ENCODE measurements at regions not wholly inside any gene's neighbourhood (a gene's known extent, or its start where the extent isn't known, plus 50 kb on each side); places are given as distances from the start of the nearest gene placed in this dataset.
"Not testable (repeated sequence)": the region's sequence is repeated elsewhere in the genome, so short reads cannot be mapped to it uniquely, and the experiment has no call there.

DNA sequence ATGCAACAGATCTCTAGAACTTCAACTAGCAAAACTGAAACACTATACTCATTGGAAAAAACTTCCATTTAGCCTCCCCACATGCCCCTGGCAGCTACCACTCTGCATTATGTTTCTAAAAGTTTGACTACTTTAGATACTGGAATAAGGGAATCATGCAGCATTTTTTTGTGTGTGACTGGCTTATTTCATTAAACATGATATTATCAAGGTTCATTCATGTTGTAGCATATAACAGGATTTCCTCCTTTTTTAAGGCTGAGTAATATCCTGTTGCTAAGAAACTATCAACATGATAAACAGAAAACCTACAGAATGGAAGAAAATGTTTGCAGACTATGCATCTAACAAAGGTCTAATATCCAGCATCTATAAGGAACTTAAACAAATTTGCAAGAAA is 597.9 kb downstream of the DMRTA1 start:
- POLR2A ChIA-PET, result no interaction called here
- no peak overlapping the region for H3K4me3 Mint-ChIP-seq
- no peaks in the 10 kb centered on the region for H3K4me1 Mint-ChIP-seq (ENCODE audit: low read depth)
- H3K9me3 Mint-ChIP-seq, result peaks cover 23% of the 10 kb centered on the region
- H3K27me3 Mint-ChIP-seq, result no peaks in the 10 kb centered on the region
- H3K36me3 Mint-ChIP-seq, result no peaks in the 10 kb centered on the region
- DNase-seq, result no peak
- H3K27ac Mint-ChIP-seq, result no peak overlapping the region
- intact Hi-C loops (cut with micrococcal nuclease), result no loop called here
- CTCF ChIA-PET, result no interaction called here

DNA sequence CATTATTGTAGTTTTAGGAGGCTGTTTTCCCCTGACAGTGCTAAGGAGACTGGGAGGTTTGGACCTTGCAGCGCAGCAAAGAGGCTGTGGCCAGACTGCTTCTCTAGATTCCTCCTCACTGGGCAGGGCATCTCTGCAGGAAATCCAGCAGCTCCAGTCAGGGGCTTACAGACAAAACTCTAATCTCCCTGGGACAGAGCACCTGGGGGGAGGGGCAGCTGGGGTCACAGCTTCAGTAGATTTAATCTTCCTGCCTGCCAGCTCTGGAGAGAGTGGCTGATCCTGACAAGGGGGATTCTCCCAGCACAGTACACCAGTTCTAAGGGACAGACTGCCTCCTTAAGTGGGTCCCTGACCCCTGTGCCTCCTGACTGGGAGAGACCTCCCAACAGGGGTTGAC is 599.4 kb downstream of the DMRTA1 start:
- CTCF ChIA-PET; H3K36me3 Mint-ChIP-seq; H3K27me3 Mint-ChIP-seq; POLR2A ChIA-PET; H3K27ac Mint-ChIP-seq; intact Hi-C loops (cut with micrococcal nuclease); DNase-seq; H3K4me3 Mint-ChIP-seq; H3K4me1 Mint-ChIP-seq (ENCODE audit: low read depth): not testable (repeated sequence)
- peaks cover 24% of the 10 kb centered on the region for H3K9me3 Mint-ChIP-seq

DNA sequence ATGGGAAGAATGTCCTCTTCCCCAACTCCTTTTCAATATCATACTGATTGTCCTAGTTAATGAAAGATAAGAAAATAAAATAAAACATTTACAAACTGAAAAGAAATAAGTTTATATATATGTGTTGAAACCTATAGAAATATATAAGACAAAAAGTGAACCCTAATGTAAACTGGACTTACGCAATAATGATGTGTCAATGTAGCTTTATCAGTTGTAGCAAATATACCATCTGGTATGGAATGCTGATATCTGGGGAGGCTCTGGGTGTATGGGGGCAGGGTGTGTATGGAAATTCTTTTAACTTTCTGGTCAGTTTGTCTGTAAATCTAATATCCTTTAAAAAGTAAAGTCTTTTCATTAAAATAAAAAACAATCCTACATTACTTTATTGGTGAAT is 603.9 kb downstream of the DMRTA1 start:
- intact Hi-C loops (cut with micrococcal nuclease), result no loop called here
- no peak overlapping the region for H3K27ac Mint-ChIP-seq
- ChIA-PET POLR2A (no interaction called here), CTCF (no interaction called here)
- DNase-seq, result no peak
- peaks cover 14% of the 10 kb centered on the region for H3K9me3 Mint-ChIP-seq
- H3K36me3 Mint-ChIP-seq, result no peaks in the 10 kb centered on the region
- no peaks in the 10 kb centered on the region for H3K27me3 Mint-ChIP-seq
- H3K4me3 Mint-ChIP-seq, result no peak overlapping the region
- H3K4me1 Mint-ChIP-seq (ENCODE audit: low read depth), result no peaks in the 10 kb centered on the region

DNA sequence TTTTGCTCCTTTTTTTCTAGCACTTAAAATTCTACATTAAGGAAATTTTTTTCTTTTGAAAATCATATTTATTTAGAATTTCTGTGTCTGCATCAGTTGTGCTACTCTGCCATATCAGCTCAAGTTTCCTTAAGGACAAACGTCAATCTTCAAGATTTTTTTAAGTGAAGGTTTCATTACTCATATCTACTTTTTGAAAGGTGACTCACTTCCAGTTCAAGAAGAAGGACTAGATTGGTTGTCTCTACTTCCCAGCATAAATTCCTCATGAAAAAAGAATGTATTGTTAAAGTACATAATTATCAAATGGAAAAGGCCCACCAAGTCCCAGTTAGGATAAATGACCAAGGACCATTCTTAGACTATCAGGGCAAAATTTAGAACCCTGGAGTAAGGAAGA is 626.5 kb downstream of the DMRTA1 start:
- ChIA-PET POLR2A (no interaction called here), CTCF (no interaction called here)
- Mint-ChIP-seq H3K4me1 (ENCODE audit: low read depth) (no peaks in the 10 kb centered on the region), H3K4me3 (no peak overlapping the region), H3K36me3 (no peaks in the 10 kb centered on the region), H3K27ac (no peak overlapping the region), H3K9me3 (peaks cover 5% of the 10 kb centered on the region), H3K27me3 (no peaks in the 10 kb centered on the region)
- DNase-seq, result no peak
- intact Hi-C loops (cut with micrococcal nuclease), result no loop called here

DNA sequence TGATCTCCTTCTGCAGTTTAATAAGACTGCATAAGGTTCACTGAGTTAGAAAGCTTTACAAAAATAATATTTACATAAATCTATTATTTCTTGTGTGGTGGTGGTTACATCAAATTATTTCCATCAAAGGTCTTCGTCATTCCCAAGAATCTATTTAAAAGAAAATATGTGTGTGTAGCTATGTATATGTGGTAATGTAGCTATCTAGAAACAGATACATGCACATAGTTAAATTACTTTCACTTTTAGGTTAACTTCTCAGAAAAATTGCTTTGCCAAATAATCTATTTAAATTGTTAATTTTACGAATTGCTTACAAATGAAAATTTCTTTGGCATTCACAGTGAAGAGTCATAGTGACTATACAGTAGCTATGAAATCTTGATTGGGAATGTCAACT is 633.2 kb downstream of the DMRTA1 start:
- DNase-seq, result no peak
- Mint-ChIP-seq H3K4me3 (no peak overlapping the region), H3K36me3 (no peaks in the 10 kb centered on the region), H3K27me3 (no peaks in the 10 kb centered on the region), H3K27ac (no peak overlapping the region), H3K9me3 (peaks cover 15% of the 10 kb centered on the region), H3K4me1 (ENCODE audit: low read depth) (no peaks in the 10 kb centered on the region)
- intact Hi-C loops (cut with micrococcal nuclease), result no loop called here
- ChIA-PET CTCF (no interaction called here), POLR2A (no interaction called here)

DNA sequence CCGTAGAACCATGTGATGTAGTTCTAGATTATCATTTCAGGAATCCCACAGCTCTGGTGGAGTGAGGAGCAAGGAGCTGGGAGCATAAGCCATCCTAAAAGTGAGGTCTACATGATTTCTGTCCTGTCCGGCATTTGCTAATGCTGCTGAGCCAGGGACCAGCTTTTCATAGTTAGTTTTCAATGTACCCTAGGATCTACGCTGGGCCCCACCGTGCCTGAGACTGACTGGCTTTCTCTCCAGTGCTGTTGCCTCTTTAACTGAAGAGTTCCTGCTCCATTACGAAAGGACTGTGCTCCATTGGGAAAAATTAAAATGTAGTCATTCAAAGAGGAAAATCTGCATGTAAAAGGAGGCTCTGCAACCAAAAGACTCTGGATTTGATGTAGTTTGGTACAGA is 634.8 kb downstream of the DMRTA1 start:
- no peak for DNase-seq
- no peaks in the 10 kb centered on the region for H3K27me3 Mint-ChIP-seq
- no peaks in the 10 kb centered on the region for H3K36me3 Mint-ChIP-seq
- ChIA-PET CTCF (no interaction called here), POLR2A (no interaction called here)
- no peak overlapping the region for H3K4me3 Mint-ChIP-seq
- H3K4me1 Mint-ChIP-seq (ENCODE audit: low read depth), result no peaks in the 10 kb centered on the region
- no peak overlapping the region for H3K27ac Mint-ChIP-seq
- H3K9me3 Mint-ChIP-seq, result peaks cover 27% of the 10 kb centered on the region
- intact Hi-C loops (cut with micrococcal nuclease), result no loop called here

DNA sequence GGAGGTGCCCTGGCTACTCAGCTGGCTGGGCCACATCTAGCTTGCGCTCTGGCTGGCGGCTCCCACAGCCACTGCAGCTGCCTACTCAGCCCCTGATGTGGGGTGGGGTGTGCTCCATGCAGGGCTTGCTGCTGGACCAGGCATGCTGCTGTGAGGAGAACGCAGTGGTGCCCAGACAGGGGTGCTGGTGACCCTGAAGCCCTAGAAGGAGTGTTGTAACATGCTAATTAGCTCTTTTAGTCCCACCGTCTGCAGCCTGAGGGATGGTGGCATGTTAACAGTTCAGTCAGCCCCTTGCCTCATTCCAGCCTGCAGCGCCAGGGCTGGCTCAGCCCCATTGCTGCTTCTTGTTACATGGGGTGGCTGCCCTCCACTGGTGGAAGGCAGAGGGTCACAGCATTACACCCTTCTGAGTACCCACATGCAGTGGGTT is 642.3 kb downstream of the DMRTA1 start:
- no peak for DNase-seq
- H3K9me3 Mint-ChIP-seq, result peaks cover 25% of the 10 kb centered on the region
- intact Hi-C loops (cut with micrococcal nuclease), result no loop called here
- H3K27ac Mint-ChIP-seq, result no peak overlapping the region
- no peak overlapping the region for H3K4me3 Mint-ChIP-seq
- no peaks in the 10 kb centered on the region for H3K4me1 Mint-ChIP-seq (ENCODE audit: low read depth)
- CTCF ChIA-PET, result no interaction called here
- POLR2A ChIA-PET, result no interaction called here
- no peaks in the 10 kb centered on the region for H3K27me3 Mint-ChIP-seq
- H3K36me3 Mint-ChIP-seq, result no peaks in the 10 kb centered on the region

DNA sequence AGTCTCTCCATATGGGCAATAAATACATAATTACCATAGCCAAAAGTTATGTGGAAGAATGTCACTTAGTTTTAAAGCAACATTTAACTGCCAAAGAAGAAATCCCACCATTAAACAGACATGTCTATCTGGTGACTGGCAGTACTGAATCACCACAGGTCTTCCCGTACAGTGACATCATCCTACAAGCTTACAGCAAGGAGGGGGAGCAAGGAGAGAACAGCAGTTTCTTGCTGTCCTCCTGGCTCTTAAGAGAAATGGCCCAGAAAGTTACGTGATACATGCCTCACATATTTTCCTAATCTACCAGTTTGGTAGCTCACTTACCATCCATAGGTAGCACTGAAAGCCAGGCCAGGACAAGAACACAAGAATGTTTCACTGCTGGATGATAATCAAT is 671.0 kb downstream of the DMRTA1 start:
- H3K36me3 Mint-ChIP-seq, result no peaks in the 10 kb centered on the region
- H3K4me3 Mint-ChIP-seq, result no peak overlapping the region
- H3K27ac Mint-ChIP-seq, result no peak overlapping the region
- intact Hi-C loops (cut with micrococcal nuclease), result no loop called here
- no peak for DNase-seq
- ChIA-PET POLR2A (no interaction called here), CTCF (no interaction called here)
- no peaks in the 10 kb centered on the region for H3K27me3 Mint-ChIP-seq
- H3K9me3 Mint-ChIP-seq, result peaks cover 16% of the 10 kb centered on the region
- H3K4me1 Mint-ChIP-seq (ENCODE audit: low read depth), result no peaks in the 10 kb centered on the region

DNA sequence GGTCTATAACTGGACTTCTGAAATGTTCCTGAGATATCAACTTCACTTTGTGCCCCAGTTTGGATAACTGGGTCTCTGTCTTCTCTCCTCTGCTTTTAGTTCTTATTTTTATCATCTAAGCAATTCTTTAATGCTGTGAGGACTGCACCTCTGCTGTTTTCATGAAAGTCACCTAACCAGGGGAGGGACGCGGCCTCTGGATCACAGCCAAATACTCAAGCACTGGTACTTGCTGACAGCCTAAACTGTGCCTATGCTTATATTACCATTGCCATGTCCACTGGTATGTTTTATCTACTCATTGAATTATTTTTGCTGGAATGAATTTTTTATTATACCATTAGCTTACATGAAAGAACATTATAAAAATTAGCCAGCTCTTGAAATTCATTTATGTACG is 674.0 kb downstream of the DMRTA1 start:
- H3K36me3 Mint-ChIP-seq, result no peaks in the 10 kb centered on the region
- no peaks in the 10 kb centered on the region for H3K27me3 Mint-ChIP-seq
- H3K27ac Mint-ChIP-seq, result no peak overlapping the region
- ChIA-PET POLR2A (no interaction called here), CTCF (no interaction called here)
- intact Hi-C loops (cut with micrococcal nuclease), result no loop called here
- no peak for DNase-seq
- H3K4me1 Mint-ChIP-seq (ENCODE audit: low read depth), result no peaks in the 10 kb centered on the region
- H3K4me3 Mint-ChIP-seq, result no peak overlapping the region
- H3K9me3 Mint-ChIP-seq, result peaks cover 11% of the 10 kb centered on the region

DNA sequence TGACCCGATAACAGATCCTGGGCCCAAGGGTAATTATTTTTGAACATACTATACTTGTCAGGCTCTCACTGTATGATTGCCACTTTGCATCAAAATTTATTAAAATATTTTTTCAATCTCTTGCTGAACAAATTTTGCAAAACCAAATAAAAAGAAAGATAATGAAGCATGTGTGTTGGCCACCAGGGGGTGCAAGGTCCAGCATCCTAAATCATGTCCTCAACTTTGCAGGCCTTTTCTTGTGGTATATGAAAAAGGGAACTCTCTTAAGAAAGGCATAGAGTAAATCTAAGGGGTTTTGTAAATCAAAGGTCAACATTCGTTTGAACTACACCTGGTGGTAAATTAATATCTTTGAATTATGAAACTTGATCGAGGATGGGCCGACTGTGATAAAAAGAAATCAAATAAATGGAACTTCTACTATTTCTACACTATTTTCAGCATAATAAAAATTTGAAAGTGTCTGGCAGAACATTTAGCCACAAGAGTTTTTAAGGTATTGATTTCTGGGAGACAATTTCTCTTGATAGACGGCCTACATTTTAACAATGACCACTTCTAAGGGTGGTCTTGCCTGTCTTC is 676.5 kb downstream of the DMRTA1 start:
- Mint-ChIP-seq H3K27me3 (no peaks in the 10 kb centered on the region), H3K36me3 (no peaks in the 10 kb centered on the region), H3K9me3 (peaks cover 12% of the 10 kb centered on the region), H3K4me1 (ENCODE audit: low read depth) (no peaks in the 10 kb centered on the region), H3K27ac (no peak overlapping the region), H3K4me3 (no peak overlapping the region)
- DNase-seq, result no peak
- ChIA-PET POLR2A (no interaction called here), CTCF (no interaction called here)
- intact Hi-C loops (cut with micrococcal nuclease), result no loop called here

DNA sequence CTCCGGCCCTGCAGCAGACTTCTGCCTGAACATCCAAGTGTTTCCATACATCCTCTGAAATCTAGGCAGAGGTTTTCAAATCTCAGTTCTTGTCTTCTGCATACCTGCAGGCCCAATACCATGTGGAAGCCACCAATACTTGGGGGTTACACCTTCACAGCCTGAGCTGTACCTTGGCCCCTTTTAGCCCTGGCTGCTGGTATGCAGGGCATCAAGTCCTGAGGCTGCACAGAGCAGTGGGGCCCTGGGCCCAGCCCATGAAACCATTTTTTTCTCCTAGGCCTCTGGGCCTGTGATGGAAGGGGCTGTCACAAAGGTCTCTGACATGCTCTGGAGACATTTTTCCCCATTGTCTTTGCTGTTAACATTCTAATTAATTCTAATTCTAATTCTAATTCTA is 680.6 kb downstream of the ELAVL2 start:
- POLR2A ChIA-PET, result no interaction called here
- intact Hi-C loops (cut with micrococcal nuclease), result no loop called here
- no peaks in the 10 kb centered on the region for H3K4me1 Mint-ChIP-seq (ENCODE audit: low read depth)
- no peak overlapping the region for H3K27ac Mint-ChIP-seq
- CTCF ChIA-PET, result no interaction called here
- no peaks in the 10 kb centered on the region for H3K27me3 Mint-ChIP-seq
- H3K4me3 Mint-ChIP-seq, result no peak overlapping the region
- H3K9me3 Mint-ChIP-seq, result peaks cover 29% of the 10 kb centered on the region
- no peaks in the 10 kb centered on the region for H3K36me3 Mint-ChIP-seq
- no peak for DNase-seq

DNA sequence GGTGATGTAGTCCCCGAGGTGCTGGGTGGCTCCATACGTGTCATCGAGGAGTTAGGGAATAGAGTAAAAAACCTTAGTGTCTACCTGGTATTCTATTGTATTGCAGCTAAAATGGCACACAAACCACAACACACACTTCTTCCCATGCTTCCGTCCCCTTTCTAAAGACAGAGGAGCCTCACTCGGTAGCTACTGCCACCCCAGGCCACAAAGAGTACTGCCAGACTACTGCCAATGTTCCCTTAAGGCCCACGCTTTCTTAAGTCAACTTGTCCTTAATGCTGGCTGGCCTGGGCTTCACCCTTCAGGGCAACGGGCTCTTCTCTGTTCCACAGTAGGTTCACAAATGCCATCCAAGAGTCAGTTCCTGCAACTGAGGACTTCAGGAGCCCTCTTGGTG is 673.0 kb downstream of the ELAVL2 start:
- H3K36me3 Mint-ChIP-seq, result no peaks in the 10 kb centered on the region
- H3K9me3 Mint-ChIP-seq, result peaks cover 18% of the 10 kb centered on the region
- H3K4me3 Mint-ChIP-seq, result no peak overlapping the region
- DNase-seq, result no peak
- intact Hi-C loops (cut with micrococcal nuclease), result no loop called here
- ChIA-PET POLR2A (no interaction called here), CTCF (no interaction called here)
- H3K4me1 Mint-ChIP-seq (ENCODE audit: low read depth), result no peaks in the 10 kb centered on the region
- H3K27me3 Mint-ChIP-seq, result no peaks in the 10 kb centered on the region
- no peak overlapping the region for H3K27ac Mint-ChIP-seq

DNA sequence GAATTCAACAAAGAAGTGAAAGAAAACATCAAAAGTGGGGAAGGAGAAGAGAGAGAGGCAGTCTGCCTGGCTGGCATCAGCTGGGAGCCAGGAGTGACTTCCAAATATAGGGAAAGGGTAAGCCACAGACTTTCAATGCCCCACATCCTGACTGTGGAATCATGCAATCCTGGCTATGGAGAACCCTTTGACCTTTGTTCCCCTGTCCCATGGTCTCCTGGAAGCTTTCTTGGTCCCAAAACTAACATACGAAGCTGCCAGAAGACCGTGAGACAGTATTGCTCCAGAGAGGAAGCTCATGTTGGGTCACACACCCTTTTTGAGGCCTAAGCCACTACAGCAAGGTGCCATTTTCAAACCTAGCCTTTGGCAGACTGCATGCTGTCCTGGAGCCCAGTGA is 665.5 kb downstream of the ELAVL2 start:
- Mint-ChIP-seq H3K9me3 (peaks cover 11% of the 10 kb centered on the region), H3K4me1 (ENCODE audit: low read depth) (no peaks in the 10 kb centered on the region), H3K27ac (no peak overlapping the region), H3K27me3 (no peaks in the 10 kb centered on the region), H3K36me3 (no peaks in the 10 kb centered on the region), H3K4me3 (no peak overlapping the region)
- no peak for DNase-seq
- intact Hi-C loops (cut with micrococcal nuclease), result no loop called here
- ChIA-PET POLR2A (no interaction called here), CTCF (no interaction called here)

DNA sequence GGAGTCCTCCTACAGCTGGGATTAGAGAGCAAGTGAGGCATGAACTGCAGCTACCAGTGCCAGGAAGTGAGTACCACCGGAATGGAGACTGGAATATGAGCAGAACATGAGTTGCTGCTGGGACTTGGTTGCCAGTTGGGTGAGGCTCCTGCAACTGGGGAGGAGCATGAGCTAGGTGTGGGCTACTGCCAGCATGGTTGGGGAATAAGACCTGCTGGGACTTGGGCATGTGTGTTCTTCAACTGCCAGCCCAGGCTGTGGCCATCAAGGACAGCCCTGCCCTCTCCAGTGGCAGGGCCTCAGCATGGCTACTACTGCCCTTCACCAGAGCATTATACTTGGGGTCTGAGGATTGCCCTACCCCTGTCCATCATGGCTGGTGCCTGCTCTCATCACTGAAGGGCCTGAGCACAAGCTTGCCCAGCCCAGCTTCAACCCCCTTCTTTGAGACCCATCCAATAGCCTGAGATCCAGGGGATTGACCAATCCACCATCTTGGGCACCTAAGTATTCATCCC is 665.0 kb downstream of the ELAVL2 start:
- Mint-ChIP-seq H3K27me3 (no peaks in the 10 kb centered on the region), H3K4me3 (no peak overlapping the region), H3K4me1 (ENCODE audit: low read depth) (no peaks in the 10 kb centered on the region), H3K27ac (no peak overlapping the region), H3K9me3 (peaks cover 14% of the 10 kb centered on the region), H3K36me3 (no peaks in the 10 kb centered on the region)
- ChIA-PET CTCF (no interaction called here), POLR2A (no interaction called here)
- DNase-seq, result no peak
- intact Hi-C loops (cut with micrococcal nuclease), result no loop called here

All from activated CD4-positive, alpha-beta memory T cell treated with anti-CD3 and anti-CD28 coated beads for 36 hours (primary cell).